OCI-LY3 (cell line): ENCODE measurements at regions not wholly inside any gene's neighbourhood (a gene's known extent, or its start where the extent isn't known, plus 50 kb on each side); places are given as distances from the start of the nearest gene placed in this dataset.

Source experiments
- CTCF ChIP-seq: fragments of 200-600, 300-600 bp; sonication (generic); IDR thresholded peaks from 2 replicates; pipeline ENCODE4 v1.5.1; 2014; ENCODE audit warnings: antibody characterized with exemption, low read length, low read depth
- EZH2phosphoT487 ChIP-seq: fragments of 200-600 bp; shearing (Covaris generic); IDR thresholded peaks from 2 replicates; pipeline ENCODE4 v1.6.1; 2018; ENCODE audit warnings: antibody characterized with exemption, mixed run types, low read depth

GRCh38 chr7:136308230-136308629 is 331.1 kb upstream of the MTPN start:
- TF ChIP-seq CTCF (no peak), EZH2phosphoT487 (no peak)
